Fibroblast of lung (primary cell): ENCODE measurements at regions not wholly inside any gene's neighbourhood (a gene's known extent, or its start where the extent isn't known, plus 50 kb on each side); places are given as distances from the start of the nearest gene placed in this dataset.

Experiments used
- DNase-seq, 2 donors: peaks; one replicate each; pipeline versions ENCODE4 v3.0.0 to v3.0.0-alpha.2; 2010; ENCODE audit warnings: low read depth in 2 of 2
- H2AFZ ChIP-seq: 2 replicates; pipeline ENCODE4 v1.5.1; 2012; ENCODE audit warnings: low read length, control low read depth, inconsistent platforms
- H3K27ac ChIP-seq: 2 replicates; pipeline ENCODE4 v1.5.1; 2011; ENCODE audit warnings: low read length, control low read depth; ENCODE audit not compliant: insufficient read depth
- H3K27me3 ChIP-seq: 2 replicates; pipeline ENCODE4 v1.5.1; 2011; ENCODE audit warnings: mild to moderate bottlenecking, low read length; ENCODE audit not compliant: control insufficient read depth, insufficient read depth
- H3K36me3 ChIP-seq: 2 replicates; pipeline ENCODE4 v1.5.1; 2011; ENCODE audit warnings: low read length; ENCODE audit not compliant: control insufficient read depth, insufficient read depth
- H3K4me1 ChIP-seq: 2 replicates; pipeline ENCODE4 v1.5.1; 2011; ENCODE audit warnings: low read length; ENCODE audit not compliant: control insufficient read depth, insufficient read depth; ENCODE audit errors: extremely low read depth
- H3K4me2 ChIP-seq: 2 replicates; pipeline ENCODE4 v1.5.1; 2011; ENCODE audit warnings: low read length, control low read depth; ENCODE audit not compliant: insufficient read depth; ENCODE audit errors: extremely low read depth
- H3K4me3 ChIP-seq, 4 experiments: fragments of 200-600 bp in 1 of 4; sonication (generic) in 1 of 4; replicated peaks in 1 of 4; 2 replicates each; pipeline ENCODE4 v1.5.1; 2011 to 2016; ENCODE audit warnings: low read length in 4 of 4, low read depth in 3 of 4, mild to moderate bottlenecking in 3 of 4, control low read depth in 2 of 4, inconsistent platforms in 1 of 4, mixed read lengths in 1 of 4; ENCODE audit not compliant: insufficient read depth in 1 of 4; ENCODE audit errors: control extremely low read depth in 1 of 4
- H3K79me2 ChIP-seq: 2 replicates; pipeline ENCODE4 v1.5.1; 2012; ENCODE audit warnings: mild to moderate bottlenecking, low read length, inconsistent platforms; ENCODE audit not compliant: control insufficient read depth, insufficient read depth
- H3K9ac ChIP-seq: 2 replicates; pipeline ENCODE4 v1.5.1; 2011; ENCODE audit warnings: mild to moderate bottlenecking, low read length, control low read depth; ENCODE audit not compliant: insufficient read depth
- H3K9me3 ChIP-seq: 2 replicates; pipeline ENCODE4 v1.5.1; 2012; ENCODE audit warnings: low read depth, low read length; ENCODE audit not compliant: control insufficient read depth, insufficient read depth
- H4K20me1 ChIP-seq: 2 replicates; pipeline ENCODE4 v1.5.1; 2011; ENCODE audit warnings: low read length; ENCODE audit not compliant: control insufficient read depth, insufficient read depth; ENCODE audit errors: extremely low read depth
- EZH2 ChIP-seq: IDR thresholded peaks from 2 replicates; pipeline ENCODE4 v1.5.1; 2012; ENCODE audit warnings: low read length, control low read depth, mild to moderate bottlenecking; ENCODE audit errors: missing control alignments
- TF ChIP-seq, protein P1 (sequence below), 2 donors: IDR thresholded peaks in 1 of 2; conservative IDR thresholded peaks in 1 of 2; 1 replicate in 1 of 2; 2 replicates in 1 of 2; pipeline ENCODE4 v1.5.1; 2011 to 2012; ENCODE audit warnings: low read length in 2 of 2, control low read depth in 1 of 2, inconsistent platforms in 1 of 2, low read depth in 1 of 2, mild to moderate bottlenecking in 1 of 2

DNA sequence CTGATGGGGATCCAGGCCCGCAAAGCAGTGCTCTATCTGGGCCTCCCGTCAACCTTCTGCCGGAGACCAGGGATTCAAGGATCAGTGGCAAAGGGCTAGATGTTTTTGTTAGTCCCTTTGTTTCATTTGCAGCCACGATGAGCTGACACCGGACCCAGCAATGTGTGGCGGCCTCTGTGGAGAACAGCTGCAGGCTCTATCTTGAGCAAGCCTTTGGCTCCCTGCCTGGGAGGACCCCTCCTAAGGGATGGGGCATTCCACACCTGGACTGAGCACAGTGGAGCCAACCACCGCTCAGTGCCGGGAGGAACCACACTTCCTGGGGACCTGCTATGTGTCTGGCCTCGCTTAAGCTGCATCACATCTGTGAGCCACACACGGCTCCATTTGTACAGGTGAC lies 215.8 kb downstream of the RBFOX3 start:
- H4K20me1 ChIP-seq = no peaks in the 10 kb centered on the region
- H3K4me1 ChIP-seq = no peaks in the 10 kb centered on the region
- H3K9ac ChIP-seq = no peak overlapping the region
- no peak overlapping the region for H3K4me3 ChIP-seq
- TF ChIP-seq, protein P1, sequence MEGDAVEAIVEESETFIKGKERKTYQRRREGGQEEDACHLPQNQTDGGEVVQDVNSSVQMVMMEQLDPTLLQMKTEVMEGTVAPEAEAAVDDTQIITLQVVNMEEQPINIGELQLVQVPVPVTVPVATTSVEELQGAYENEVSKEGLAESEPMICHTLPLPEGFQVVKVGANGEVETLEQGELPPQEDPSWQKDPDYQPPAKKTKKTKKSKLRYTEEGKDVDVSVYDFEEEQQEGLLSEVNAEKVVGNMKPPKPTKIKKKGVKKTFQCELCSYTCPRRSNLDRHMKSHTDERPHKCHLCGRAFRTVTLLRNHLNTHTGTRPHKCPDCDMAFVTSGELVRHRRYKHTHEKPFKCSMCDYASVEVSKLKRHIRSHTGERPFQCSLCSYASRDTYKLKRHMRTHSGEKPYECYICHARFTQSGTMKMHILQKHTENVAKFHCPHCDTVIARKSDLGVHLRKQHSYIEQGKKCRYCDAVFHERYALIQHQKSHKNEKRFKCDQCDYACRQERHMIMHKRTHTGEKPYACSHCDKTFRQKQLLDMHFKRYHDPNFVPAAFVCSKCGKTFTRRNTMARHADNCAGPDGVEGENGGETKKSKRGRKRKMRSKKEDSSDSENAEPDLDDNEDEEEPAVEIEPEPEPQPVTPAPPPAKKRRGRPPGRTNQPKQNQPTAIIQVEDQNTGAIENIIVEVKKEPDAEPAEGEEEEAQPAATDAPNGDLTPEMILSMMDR (conservative IDR thresholded peaks at IDR 0.05 in 1 of 2, IDR thresholded peaks at IDR 0.05 in 1 of 2; ENCODE audit: low read depth in 1 of 2, low read length in 2 of 2) = no peak
- no peak for TF ChIP-seq EZH2
- no peak overlapping the region for H3K27ac ChIP-seq
- H3K36me3 ChIP-seq = no peaks in the 10 kb centered on the region
- peaks cover 11% of the 10 kb centered on the region for H3K27me3 ChIP-seq
- H3K79me2 ChIP-seq = no peaks in the 10 kb centered on the region
- no peaks in the 10 kb centered on the region for H3K9me3 ChIP-seq
- no peak for DNase-seq
- no peak overlapping the region for H2AFZ ChIP-seq
- H3K4me2 ChIP-seq = no peak overlapping the region

- H2AFZ ChIP-seq = no peak overlapping the region
- no peaks in the 10 kb centered on the region for H3K36me3 ChIP-seq
- no peaks in the 10 kb centered on the region for H3K9me3 ChIP-seq
- peak; percentile 29 to 50 for DNase-seq
- no peaks in the 10 kb centered on the region for H4K20me1 ChIP-seq
- H3K4me3 ChIP-seq = no peak overlapping the region
- no peaks in the 10 kb centered on the region for H3K4me1 ChIP-seq
- no peak overlapping the region for H3K9ac ChIP-seq
- no peak overlapping the region for H3K4me2 ChIP-seq
- H3K27ac ChIP-seq = no peak overlapping the region
- TF ChIP-seq EZH2 = no peak
- TF ChIP-seq, protein P1 (conservative IDR thresholded peaks at IDR 0.05 in 1 of 2, IDR thresholded peaks at IDR 0.05 in 1 of 2; ENCODE audit: low read depth in 1 of 2, low read length in 2 of 2) = peak; percentile 83 to 97
- H3K79me2 ChIP-seq = no peaks in the 10 kb centered on the region
- peaks cover 7% of the 10 kb centered on the region for H3K27me3 ChIP-seq
These were observed 217.3 kb downstream of the RBFOX3 start for GRCh38 chr17:79393358-79394052.

- Histone ChIP-seq H2AFZ (no peak overlapping the region), H3K27ac (no peak overlapping the region), H3K4me1 (no peaks in the 10 kb centered on the region), H3K9ac (no peak overlapping the region), H3K9me3 (no peaks in the 10 kb centered on the region), H3K27me3 (peaks cover 7% of the 10 kb centered on the region), H3K36me3 (no peaks in the 10 kb centered on the region), H3K79me2 (no peaks in the 10 kb centered on the region), H3K4me3 (no peak overlapping the region), H4K20me1 (no peaks in the 10 kb centered on the region), H3K4me2 (no peak overlapping the region)
- DNase-seq = no peak
- no peak for TF ChIP-seq EZH2
- TF ChIP-seq, protein P1 (conservative IDR thresholded peaks at IDR 0.05 in 1 of 2, IDR thresholded peaks at IDR 0.05 in 1 of 2; ENCODE audit: low read depth in 1 of 2, low read length in 2 of 2) = no peak
These were observed 218.3 kb downstream of the RBFOX3 start for GRCh38 chr17:79392598-79392997.
